HG02870 (cell line): ENCODE measurements at regions not wholly inside any gene's neighbourhood (a gene's known extent, or its start where the extent isn't known, plus 50 kb on each side); places are given as distances from the start of the nearest gene placed in this dataset.

Experiments used
- ATAC-seq: cut with Tn5 transposase; IDR thresholded peaks from one replicate; pipeline ENCODE4 v1.9.1; 2021; ENCODE audit warnings: mild to moderate bottlenecking, moderate library complexity; ENCODE audit not compliant: unreplicated experiment

DNA sequence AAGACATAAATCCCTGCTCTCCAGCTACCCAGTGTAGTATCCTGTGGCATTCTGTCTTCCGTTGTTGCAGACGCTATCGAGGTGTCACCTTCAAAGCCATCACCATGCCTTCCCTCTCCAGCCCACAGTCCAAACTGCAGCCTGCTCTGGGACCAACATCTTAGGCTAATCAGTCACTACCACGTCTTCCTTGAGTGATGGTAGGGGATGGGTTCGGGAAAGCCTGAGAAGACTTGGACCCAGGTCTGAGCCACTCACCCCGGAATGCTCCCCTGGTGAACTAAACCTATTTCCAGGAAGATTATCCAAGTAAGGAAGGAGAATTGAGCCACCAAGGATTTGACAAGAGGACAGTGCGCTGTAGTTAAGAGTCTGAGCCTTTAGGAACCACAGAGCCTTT is 52.9 kb upstream of the IRX1 start:
- no peak for ATAC-seq

- ATAC-seq = no peak
Observed at GRCh38 chr5:3542158-3542557, 53.5 kb upstream of the IRX1 start.

DNA sequence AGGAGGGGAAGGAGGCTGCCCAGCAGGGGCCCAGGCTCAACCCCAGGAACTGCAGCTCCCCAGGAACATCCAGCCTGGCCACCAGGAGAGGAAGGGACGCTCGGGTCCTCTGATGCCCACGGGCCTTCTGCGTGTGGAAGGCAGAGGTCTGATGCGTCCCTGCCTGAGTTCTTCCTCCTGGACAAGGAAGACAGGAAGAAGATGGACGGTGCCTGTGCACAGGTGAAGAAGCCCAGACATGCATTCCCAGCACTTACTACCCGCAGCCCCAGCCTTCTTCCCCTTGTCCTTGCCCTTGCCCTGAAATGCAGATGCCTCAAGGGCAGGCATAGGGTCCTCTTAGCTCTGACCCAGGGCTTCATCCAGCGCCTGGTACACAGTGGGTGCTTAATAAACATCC is 56.7 kb upstream of the IRX1 start:
- no peak for ATAC-seq

- no peak for ATAC-seq
Observed at GRCh38 chr5:3537942-3538341, 57.7 kb upstream of the IRX1 start.

DNA sequence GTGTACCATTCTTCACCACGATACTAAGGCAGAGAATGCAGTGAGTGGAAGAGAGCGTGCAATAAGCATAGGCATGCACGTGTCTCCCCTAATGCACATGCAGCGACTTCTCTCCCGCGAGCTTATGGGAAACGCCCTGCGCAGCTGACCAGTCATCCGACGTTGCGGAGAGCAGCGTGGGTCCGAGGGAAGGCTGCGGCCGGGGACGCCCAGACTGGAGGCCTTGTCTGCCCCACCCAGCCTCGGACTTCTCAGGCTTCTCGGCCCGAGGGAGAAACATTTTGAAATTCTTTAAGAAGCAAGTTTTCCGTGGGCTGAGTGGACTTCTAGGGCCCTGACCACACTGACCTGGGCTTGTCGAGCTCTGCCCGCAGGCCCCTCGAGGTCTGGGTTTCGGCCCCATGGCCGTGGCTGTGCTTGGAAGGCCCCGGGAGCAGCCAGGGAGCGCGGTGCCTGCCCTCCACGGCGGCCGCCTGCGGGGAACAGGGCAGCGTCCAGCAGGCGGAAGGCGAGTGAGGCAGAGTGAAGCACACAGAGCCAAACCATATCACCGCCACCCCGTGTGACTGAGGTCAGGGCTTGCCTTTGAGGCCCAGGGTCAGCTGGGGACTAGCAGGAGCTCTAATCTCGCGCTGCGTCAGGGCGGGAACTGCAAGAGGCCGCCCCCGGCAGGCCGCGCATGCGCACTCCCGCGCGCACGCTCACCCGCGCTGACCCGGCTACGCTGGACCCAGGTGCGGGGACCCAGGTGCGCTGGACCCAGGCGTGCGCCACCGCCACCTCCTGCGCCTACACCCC is 60.0 kb upstream of the IRX1 start:
- no peak for ATAC-seq

DNA sequence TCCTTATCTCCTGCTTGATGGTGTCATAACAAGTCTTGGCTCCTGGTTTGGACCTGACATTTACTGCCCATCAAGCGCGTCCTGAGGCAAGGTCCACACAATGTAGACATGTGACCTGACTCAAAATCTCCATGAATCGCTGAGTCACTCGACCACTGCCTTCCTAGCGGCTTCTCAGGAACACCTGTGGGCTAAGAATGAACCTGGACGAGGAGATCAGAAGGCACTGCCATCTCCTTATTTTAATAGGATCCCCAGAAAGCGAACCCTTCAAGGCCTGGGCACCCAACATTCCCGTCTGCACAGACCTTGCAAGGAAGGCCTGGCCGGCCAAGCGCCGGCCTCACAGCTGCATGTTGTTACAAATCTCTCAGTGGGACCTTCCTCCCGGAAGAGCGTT is 60.6 kb upstream of the IRX1 start:
- no peak for ATAC-seq

DNA sequence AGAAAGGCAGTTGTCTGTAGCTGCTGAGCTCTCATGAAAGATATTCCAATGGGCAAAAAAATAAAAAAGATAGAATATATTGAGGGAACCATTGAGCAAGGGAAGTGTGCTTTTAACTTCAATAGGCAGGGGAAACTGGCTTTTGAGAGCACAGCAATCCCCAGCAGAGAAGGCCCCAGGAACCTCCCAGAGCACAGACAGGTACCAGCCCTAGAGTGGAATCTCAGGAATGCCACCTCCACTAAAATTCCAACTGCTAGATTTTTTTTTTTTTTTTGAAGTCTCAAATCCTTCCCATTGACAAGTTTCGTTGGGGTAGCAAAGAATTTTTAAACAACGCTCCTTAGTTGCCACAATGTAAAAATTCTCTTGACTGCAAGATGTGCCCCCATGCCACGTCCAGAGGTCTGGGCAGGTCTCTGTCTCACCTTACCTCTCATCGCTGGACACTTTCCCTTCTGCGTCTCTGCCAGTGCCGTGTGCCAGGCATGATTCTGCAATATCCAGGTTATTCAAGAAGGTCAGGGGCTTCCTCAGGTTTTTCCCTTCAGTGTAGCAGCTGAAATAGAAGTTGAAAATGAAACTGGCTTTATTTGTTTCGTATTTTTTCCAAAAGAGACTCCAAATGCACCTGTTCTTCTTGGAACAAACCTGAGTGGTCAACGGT is 64.2 kb upstream of the IRX1 start:
- ATAC-seq = no peak

- ATAC-seq = no peak
Observed at GRCh38 chr5:3530251-3530650, 65.4 kb upstream of the IRX1 start.

DNA sequence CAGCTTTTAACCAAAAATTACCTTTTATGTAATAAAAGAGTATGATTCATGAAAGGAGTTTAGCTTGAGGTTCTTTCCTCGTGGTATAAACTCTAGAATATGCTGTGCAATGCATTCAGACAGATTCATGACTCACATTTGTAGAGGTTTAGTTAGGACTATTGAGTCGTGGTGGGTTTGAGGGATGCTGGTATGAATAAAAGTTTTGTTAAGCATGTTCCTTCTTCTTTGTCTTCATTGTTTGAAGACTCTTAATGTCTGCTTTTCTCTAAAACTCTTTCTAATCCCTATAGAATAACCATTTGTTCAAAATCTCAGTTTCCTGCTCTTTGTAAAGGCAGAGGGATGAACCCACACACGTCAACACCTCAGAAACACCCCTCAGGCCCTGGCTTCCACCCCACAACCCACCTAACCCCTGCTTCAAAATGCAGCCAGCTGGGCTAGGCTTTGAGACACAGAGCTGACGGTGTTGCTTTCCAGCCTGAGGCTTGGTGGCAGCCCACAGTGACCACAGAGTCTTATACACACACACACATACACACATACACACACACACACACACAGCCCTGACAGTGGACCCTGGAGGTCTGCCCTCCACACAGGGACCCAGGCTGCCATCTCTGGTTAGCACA is 69.0 kb upstream of the IRX1 start:
- no peak for ATAC-seq

- no peak for ATAC-seq
Observed at GRCh38 chr5:3522491-3522890, 73.1 kb upstream of the IRX1 start.

GRCh38 chr5:3518576-3518975 is 77.1 kb upstream of the IRX1 start:
- ATAC-seq = no peak

DNA sequence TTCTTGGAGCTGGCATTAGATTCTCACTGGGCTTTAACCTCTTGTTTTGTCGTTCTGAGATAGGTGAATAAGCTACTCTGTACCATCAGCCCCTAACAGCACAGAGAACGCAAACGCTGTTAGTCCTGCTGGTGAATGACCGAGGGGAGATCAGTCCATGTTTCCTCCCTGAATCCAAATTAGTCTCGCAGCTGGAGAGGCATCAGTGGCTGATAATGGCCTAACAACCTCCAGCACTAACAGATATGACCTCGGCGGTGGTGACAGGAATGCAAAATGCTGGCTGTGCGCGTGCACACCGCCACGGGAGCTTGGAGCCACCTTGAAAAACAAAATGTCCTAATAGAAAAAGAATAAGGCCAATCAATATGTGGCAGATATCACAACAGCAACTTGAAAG is 77.6 kb upstream of the IRX1 start:
- no peak for ATAC-seq

DNA sequence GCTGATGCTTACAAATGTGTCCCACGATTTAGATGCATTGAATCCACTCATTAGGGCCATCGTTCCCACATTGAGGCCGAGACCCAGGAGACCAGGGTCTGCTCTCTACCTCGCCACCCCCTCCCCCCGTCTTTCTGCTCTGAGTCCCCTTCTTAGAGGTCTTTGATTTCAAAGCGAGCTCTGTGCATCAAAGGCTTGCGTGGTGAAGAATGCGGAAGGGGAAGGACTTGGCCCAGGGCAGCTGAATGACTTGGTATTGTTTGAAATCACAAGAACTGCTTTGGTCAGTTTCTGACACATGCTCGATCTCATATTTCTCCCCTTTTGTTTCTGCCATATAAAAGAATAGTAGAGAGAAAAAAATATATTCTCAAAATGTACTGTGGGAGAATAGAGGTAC is 78.3 kb upstream of the IRX1 start:
- no peak for ATAC-seq

DNA sequence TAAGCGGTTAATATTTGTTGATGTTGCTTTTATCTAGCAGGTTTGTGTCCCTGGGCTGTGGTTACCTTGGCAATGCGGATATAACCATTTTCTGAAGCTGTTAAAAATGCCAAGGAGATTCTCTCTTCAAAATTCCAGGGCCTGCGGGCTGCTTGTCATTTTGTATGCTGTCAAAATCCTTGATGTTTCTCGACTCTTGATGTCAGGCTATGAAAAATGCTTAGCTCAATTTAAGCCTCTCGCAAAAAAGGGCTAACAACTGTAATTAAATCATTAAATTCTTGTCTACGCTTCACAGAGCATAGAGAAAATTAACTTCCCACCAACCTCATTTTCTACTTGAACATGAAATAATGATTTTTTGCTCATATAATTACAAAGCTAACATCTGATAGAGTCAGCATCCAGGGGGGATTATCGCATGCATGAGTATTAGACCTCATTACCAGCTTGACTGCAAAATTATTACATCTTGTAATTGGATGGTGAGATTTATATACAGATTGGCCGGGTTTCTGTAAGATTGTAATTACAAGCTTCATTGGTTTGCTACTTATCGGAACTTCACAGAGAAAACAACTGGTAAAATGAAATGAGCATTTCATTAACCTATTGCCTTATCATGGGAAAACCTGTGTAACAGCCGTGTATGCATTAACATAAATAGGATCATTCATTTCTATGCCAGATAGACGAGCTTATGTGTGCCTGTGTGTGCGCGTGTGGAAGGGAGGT is 83.1 kb upstream of the IRX1 start:
- ATAC-seq = no peak

- no peak for ATAC-seq
Observed at GRCh38 chr5:3511934-3512333, 83.7 kb upstream of the IRX1 start.

GRCh38 chr5:3511519-3511918 is 84.1 kb upstream of the IRX1 start:
- ATAC-seq = no peak

DNA sequence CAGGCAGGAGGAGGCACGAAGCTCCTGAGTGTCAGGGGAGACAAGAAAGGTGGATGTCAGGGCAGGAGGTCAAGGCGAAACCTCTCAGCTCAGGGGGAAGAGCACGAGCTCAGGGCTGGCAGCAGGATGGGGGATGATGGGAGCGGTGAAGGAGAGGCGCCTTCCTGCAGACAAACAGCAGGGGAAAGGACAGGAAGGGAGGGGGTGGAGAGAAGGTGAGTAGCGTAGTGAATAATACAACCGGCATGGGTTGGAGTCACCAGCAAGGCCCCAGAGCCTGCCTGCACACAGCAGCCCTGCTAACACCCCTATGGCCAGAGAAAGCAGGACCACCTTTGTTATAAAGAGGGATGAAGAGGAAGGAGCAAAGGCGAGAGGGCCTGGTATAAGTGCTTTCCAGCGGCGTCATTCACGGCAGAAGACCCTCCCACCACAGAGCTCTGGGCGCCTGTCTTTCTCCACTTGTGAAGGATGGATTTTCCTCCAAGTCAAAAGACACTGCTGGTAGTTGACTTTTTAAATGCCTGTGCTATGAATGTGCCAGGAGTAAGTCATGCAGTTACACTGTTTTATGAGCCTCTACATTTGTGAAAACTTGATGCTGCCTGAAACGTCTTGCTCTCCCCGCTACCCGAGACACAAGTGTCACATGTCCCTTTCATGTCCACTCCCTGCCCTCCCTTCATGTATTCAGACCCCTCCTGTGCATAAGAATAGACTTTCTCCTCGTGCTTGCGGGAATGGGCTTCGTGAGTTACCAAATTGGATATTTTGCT is 84.8 kb upstream of the IRX1 start:
- ATAC-seq = no peak

GRCh38 chr5:3509290-3509689 is 86.3 kb upstream of the IRX1 start:
- no peak for ATAC-seq

GRCh38 chr5:3508395-3508794 is 87.2 kb upstream of the IRX1 start:
- ATAC-seq = no peak

DNA sequence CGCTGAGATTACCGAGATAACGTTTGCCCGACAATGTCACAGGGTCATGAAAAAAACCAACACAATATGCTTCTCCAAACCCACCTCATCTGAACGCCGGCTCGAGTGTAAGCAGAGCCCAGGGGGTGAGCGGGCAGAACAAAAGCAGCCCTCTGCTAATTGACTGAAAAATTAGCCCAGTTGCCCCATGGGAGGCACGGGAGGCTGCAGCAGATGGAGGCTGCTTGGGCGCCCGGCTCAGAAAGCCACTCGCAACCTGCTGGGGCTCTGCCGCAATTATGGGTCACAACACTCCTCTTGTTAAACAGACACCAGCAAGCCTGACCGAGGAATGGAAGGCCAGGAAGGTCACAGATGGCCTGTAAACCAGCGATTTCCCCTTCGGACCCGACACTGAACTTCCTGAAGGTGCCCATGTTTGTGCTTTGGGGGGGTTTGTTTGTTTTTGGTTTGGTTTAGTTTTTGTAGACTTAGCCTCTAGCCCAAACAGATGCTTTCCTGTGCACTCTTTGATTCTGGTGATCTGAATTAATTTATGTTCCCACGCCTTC is 104.6 kb upstream of the IRX1 start:
- no peak for ATAC-seq
